Mesendoderm (in vitro differentiated cells): ENCODE measurements at regions not wholly inside any gene's neighbourhood (a gene's known extent, or its start where the extent isn't known, plus 50 kb on each side); places are given as distances from the start of the nearest gene placed in this dataset.
"Not testable (repeated sequence)": the region's sequence is repeated elsewhere in the genome, so short reads cannot be mapped to it uniquely, and the experiment has no call there.

Experiments
- DNase-seq: peaks from one replicate; pipeline ENCODE4 v3.0.0; 2013
- H2AK5ac ChIP-seq: 2 replicates; pipeline ENCODE4 v1.6.1; 2013; ENCODE audit warnings: low read length, inconsistent platforms
- H2BK120ac ChIP-seq: 2 replicates; pipeline ENCODE4 v1.6.1; 2013; ENCODE audit warnings: low read depth, mild to moderate bottlenecking, low read length, moderate library complexity, mixed read lengths
- H2BK15ac ChIP-seq: replicated peaks from 2 replicates; pipeline ENCODE4 v1.6.1; 2013; ENCODE audit warnings: low read depth, mild to moderate bottlenecking, moderate library complexity
- H2BK5ac ChIP-seq: 2 replicates; pipeline ENCODE4 v1.6.1; 2013; ENCODE audit warnings: low read length, inconsistent platforms
- H3K18ac ChIP-seq: 2 replicates; pipeline ENCODE4 v1.6.1; 2013; ENCODE audit warnings: mild to moderate bottlenecking, low read length, mixed read lengths
- H3K23ac ChIP-seq: one replicate; pipeline ENCODE4 v1.6.1; 2013; ENCODE audit warnings: low read length
- H3K27ac ChIP-seq: 2 replicates; pipeline ENCODE4 v1.5.1; 2013; ENCODE audit warnings: low read depth, mild to moderate bottlenecking, inconsistent platforms, low read length, moderate library complexity
- H3K27me3 ChIP-seq: 2 replicates; pipeline ENCODE4 v1.6.1; 2013; ENCODE audit warnings: low read length, control low read depth, mild to moderate bottlenecking, inconsistent platforms; ENCODE audit not compliant: insufficient read depth, poor library complexity
- H3K36me3 ChIP-seq: 2 replicates; pipeline ENCODE4 v1.6.1; 2013; ENCODE audit warnings: low read length, inconsistent platforms; ENCODE audit not compliant: control insufficient read depth, insufficient read depth
- H3K4ac ChIP-seq: one replicate; pipeline ENCODE4 v1.6.1; 2013; ENCODE audit warnings: low read depth, mild to moderate bottlenecking, low read length, moderate library complexity
- H3K4me1 ChIP-seq: 2 replicates; pipeline ENCODE4 v1.6.1; 2013; ENCODE audit warnings: low read depth, low read length, inconsistent platforms; ENCODE audit not compliant: control insufficient read depth
- H3K4me2 ChIP-seq: 2 replicates; pipeline ENCODE4 v1.6.1; 2013; ENCODE audit warnings: low read length
- H3K4me3 ChIP-seq: 2 replicates; pipeline ENCODE4 v1.5.1; 2013; ENCODE audit warnings: mild to moderate bottlenecking, low read length
- H3K56ac ChIP-seq: one replicate; pipeline ENCODE4 v1.6.1; 2013; ENCODE audit warnings: low read length
- H3K79me1 ChIP-seq: 2 replicates; pipeline ENCODE4 v1.6.1; 2013; ENCODE audit warnings: low read length, inconsistent platforms
- H3K79me2 ChIP-seq: 2 replicates; pipeline ENCODE4 v1.6.1; 2013; ENCODE audit warnings: mild to moderate bottlenecking, low read length; ENCODE audit not compliant: control insufficient read depth, insufficient read depth
- H3K9ac ChIP-seq: 2 replicates; pipeline ENCODE4 v1.6.1; 2013; ENCODE audit warnings: low read length, inconsistent platforms
- H4K5ac ChIP-seq: one replicate; pipeline ENCODE4 v1.6.1; 2013; ENCODE audit warnings: low read length
- H4K8ac ChIP-seq: one replicate; pipeline ENCODE4 v1.6.1; 2013; ENCODE audit warnings: low read depth, mild to moderate bottlenecking, control low read depth, low read length, moderate library complexity
- WGBS: extraction: QIAGEN DNeasy Blood & Tissue Kit; methylation state at CpG from one replicate; pipeline ENCODE4 v1.1.7; 2013; ENCODE audit warnings: low lambda C conversion rate, missing lambda C conversion rate; ENCODE audit not compliant: insufficient coverage; ENCODE audit errors: extremely low coverage; 5-methylcytosine and 5-hydroxymethylcytosine counted together

DNA sequence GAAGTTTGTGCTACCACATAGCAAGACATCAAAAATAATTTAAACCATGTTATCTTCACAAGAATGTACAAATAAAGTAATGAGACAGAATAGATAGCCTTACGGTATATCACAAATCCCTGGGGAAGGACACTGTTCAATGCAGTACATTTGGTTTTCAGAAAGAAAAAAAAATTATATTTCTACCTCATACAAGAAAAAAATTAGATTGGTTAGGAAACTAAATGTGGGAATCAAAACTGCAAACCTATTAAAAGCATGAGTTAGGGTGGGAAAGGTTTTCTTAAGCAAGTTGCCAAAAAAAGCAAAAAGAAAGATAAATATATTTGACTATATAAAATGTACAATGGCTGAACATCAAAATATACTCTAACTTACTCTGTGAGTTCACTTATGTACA lies 201.9 kb upstream of the NREP start:
- no peak overlapping the region for H3K18ac ChIP-seq
- no peak overlapping the region for H3K4me3 ChIP-seq
- H3K27me3 ChIP-seq: no peaks in the 10 kb centered on the region
- H3K23ac ChIP-seq: no peak overlapping the region
- no peak overlapping the region for H3K56ac ChIP-seq
- H2AK5ac ChIP-seq: no peak overlapping the region
- no peak overlapping the region for H3K4me2 ChIP-seq
- H2BK15ac ChIP-seq: no peak overlapping the region
- no peak overlapping the region for H2BK120ac ChIP-seq
- H3K36me3 ChIP-seq: no peaks in the 10 kb centered on the region
- no peak overlapping the region for H4K8ac ChIP-seq
- WGBS: no CpG with 5 or more reads among the region's 1 CpG
- no peaks in the 10 kb centered on the region for H3K79me2 ChIP-seq
- H3K4ac ChIP-seq: no peak overlapping the region
- H3K9ac ChIP-seq: no peak overlapping the region
- no peak overlapping the region for H4K5ac ChIP-seq
- H3K79me1 ChIP-seq: no peaks in the 10 kb centered on the region
- H3K4me1 ChIP-seq: no peaks in the 10 kb centered on the region
- H3K27ac ChIP-seq: no peak overlapping the region
- DNase-seq: no peak
- H2BK5ac ChIP-seq: no peak overlapping the region

DNA sequence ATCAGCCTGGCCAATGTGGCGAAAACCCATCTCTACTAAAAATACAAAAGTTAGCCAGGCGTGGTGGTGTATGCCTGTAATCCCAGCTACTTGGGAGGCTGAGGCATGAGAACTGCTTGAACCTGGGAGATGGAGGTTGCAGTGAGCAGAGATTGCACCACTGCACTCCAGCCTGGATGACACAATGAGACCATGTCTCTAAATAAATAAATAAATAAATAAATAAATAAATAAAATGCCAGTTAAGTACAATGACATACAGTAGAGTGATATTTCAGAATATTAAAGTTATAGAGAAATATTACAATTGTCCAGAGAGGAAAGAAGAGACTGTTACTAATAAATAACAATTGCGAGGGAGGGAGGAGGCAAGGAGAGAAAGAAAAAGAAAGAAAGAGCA lies 199.8 kb upstream of the NREP start:
- H3K79me2 ChIP-seq, H3K27ac ChIP-seq, H3K4me1 ChIP-seq, H2BK120ac ChIP-seq, H3K27me3 ChIP-seq, H3K4ac ChIP-seq, H4K8ac ChIP-seq, H3K4me2 ChIP-seq, H2BK15ac ChIP-seq, DNase-seq, H4K5ac ChIP-seq, H3K4me3 ChIP-seq, H3K18ac ChIP-seq, H2AK5ac ChIP-seq, H2BK5ac ChIP-seq, H3K56ac ChIP-seq, H3K36me3 ChIP-seq, H3K79me1 ChIP-seq, H3K23ac ChIP-seq, H3K9ac ChIP-seq: not testable (repeated sequence)
- WGBS: no CpG with 5 or more reads among the region's 3 CpGs

DNA sequence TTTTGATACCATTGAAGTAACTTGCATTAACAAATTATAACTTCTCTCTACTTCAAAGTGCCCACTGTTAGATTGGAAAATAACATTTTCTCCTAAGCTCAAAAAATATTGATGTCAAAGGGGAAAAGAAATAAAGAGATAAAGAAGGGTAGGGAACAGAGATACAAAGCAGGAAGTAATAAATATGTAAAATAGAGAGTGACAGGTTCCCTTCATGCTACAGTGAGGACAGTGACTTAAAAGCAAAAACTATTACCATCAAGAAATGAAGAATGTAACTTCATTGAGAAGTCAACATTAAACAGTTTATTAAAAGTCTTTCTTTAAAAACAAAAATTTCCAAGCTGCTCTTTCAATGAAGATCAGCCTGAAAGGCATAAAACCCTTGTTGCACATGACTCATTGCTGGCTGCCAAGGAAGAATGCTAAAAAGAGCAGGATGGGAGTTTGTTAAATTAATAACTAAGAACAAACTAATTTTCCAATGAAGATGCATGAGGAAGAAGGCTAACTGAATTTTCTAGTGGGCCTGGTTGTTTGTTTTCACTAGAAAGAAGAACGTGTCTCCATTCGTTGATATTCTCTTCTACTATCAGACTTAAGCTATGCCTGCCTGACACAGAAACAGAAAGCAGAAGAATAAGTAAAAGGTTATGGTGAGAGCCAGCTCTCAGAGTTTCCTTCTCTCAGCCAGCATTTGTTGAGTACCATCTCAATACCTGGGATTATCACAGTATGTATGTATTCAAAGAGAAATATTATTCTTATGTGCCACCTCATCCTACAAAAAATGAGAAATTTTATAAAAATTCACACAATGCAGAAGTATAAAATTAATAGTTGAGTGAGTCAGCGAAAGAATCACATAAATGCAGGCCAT lies 197.8 kb upstream of the NREP start:
- H3K4me3 ChIP-seq: no peak overlapping the region
- H3K23ac ChIP-seq: no peak overlapping the region
- WGBS: no CpG with 5 or more reads among the region's 3 CpGs
- H3K27ac ChIP-seq: no peak overlapping the region
- no peaks in the 10 kb centered on the region for H3K4me1 ChIP-seq
- no peak overlapping the region for H4K8ac ChIP-seq
- H4K5ac ChIP-seq: no peak overlapping the region
- no peaks in the 10 kb centered on the region for H3K79me2 ChIP-seq
- H3K18ac ChIP-seq: no peak overlapping the region
- no peak overlapping the region for H2BK120ac ChIP-seq
- H3K9ac ChIP-seq: no peak overlapping the region
- no peaks in the 10 kb centered on the region for H3K36me3 ChIP-seq
- H3K27me3 ChIP-seq: no peaks in the 10 kb centered on the region
- no peak overlapping the region for H3K4me2 ChIP-seq
- no peak overlapping the region for H3K4ac ChIP-seq
- H2BK15ac ChIP-seq: no peak overlapping the region
- no peak for DNase-seq
- no peak overlapping the region for H2BK5ac ChIP-seq
- no peaks in the 10 kb centered on the region for H3K79me1 ChIP-seq
- H3K56ac ChIP-seq: no peak overlapping the region
- no peak overlapping the region for H2AK5ac ChIP-seq

DNA sequence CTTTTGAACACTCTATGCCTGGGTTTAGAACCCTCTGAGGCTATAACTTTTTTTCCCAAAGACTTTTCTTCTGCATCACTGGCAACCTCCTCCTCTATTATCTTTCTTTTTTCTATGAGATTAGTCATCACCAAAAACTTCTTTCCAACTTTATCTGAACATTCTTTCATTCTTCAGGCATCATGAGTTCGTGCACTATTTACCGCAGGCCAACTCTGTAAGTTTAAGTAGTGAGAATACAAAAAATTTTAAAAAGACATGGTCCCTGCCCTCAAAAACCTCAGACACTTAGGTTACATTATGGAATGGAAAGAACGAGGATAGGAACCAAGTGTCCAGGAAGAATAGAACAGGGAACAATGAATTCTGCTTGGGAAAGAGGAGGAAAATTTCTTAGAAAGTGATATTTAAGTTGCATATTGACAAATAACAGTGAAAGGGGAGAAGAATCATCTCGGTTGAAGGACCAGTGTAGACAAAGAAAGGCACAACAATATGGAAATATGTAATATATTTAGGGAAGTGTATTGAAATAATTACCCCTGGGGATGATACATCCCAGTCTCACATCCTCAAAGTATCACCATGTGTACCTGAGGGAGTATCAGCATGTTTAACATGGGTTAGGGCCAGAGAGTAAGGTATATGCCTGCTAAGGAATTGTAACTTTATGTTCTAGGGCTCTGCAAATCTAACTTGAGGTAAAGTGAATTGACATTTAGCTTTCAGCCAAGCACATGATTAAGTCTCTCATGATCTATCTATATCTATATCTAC lies 196.5 kb upstream of the NREP start:
- Histone ChIP-seq H2BK5ac (no peak overlapping the region), H3K56ac (no peak overlapping the region), H3K4ac (no peak overlapping the region), H4K5ac (no peak overlapping the region), H3K4me1 (no peaks in the 10 kb centered on the region), H3K23ac (no peak overlapping the region), H3K79me2 (no peaks in the 10 kb centered on the region), H2BK15ac (no peak overlapping the region), H3K27ac (no peak overlapping the region), H2AK5ac (no peak overlapping the region), H2BK120ac (no peak overlapping the region), H3K18ac (no peak overlapping the region), H3K4me3 (no peak overlapping the region), H4K8ac (no peak overlapping the region), H3K27me3 (no peaks in the 10 kb centered on the region), H3K79me1 (no peaks in the 10 kb centered on the region), H3K9ac (no peak overlapping the region), H3K36me3 (no peaks in the 10 kb centered on the region), H3K4me2 (no peak overlapping the region)
- no peak for DNase-seq
- no CpG with 5 or more reads among the region's 4 CpGs for WGBS

DNA sequence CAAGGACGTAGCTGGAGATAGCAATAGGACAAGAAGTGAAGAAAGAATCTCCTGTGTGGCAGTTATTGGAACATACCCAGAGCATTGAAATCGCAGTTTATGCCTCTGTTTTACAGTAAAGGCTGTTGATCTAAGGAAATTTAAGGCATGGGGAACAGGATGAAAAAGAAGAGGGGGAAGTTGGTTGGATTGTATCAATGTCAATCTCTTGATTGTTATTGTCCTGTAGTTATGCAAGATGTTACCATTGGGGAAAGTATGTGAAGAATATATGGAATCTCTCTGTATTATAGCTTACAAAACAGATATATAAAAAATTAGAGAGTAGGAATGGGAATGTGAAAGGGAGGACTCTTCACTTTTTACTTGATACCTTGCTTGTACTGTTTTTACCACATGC lies 195.6 kb upstream of the NREP start:
- H3K23ac ChIP-seq: no peak overlapping the region
- no peaks in the 10 kb centered on the region for H3K27me3 ChIP-seq
- H2BK5ac ChIP-seq: no peak overlapping the region
- no peak overlapping the region for H3K4ac ChIP-seq
- H3K4me1 ChIP-seq: no peaks in the 10 kb centered on the region
- H3K4me2 ChIP-seq: no peak overlapping the region
- H3K56ac ChIP-seq: no peak overlapping the region
- no CpG with 5 or more reads among the region's 2 CpGs for WGBS
- H2BK15ac ChIP-seq: no peak overlapping the region
- no peak overlapping the region for H4K8ac ChIP-seq
- no peak overlapping the region for H2BK120ac ChIP-seq
- no peaks in the 10 kb centered on the region for H3K36me3 ChIP-seq
- H3K4me3 ChIP-seq: no peak overlapping the region
- no peak overlapping the region for H2AK5ac ChIP-seq
- H3K79me1 ChIP-seq: no peaks in the 10 kb centered on the region
- no peak overlapping the region for H3K27ac ChIP-seq
- no peak overlapping the region for H3K9ac ChIP-seq
- no peak overlapping the region for H4K5ac ChIP-seq
- no peaks in the 10 kb centered on the region for H3K79me2 ChIP-seq
- no peak overlapping the region for H3K18ac ChIP-seq
- DNase-seq: no peak
